Endothelial cell of umbilical vein (primary cell): ENCODE measurements at regions not wholly inside any gene's neighbourhood (a gene's known extent, or its start where the extent isn't known, plus 50 kb on each side); places are given as distances from the start of the nearest gene placed in this dataset.

ENCODE experiments used
- CTCF ChIP-seq, 2 donors: IDR thresholded peaks; 1 replicate in 1 of 2; 2 replicates in 1 of 2; pipeline ENCODE4 v1.5.1; 2011; ENCODE audit warnings: low read length in 2 of 2, mild to moderate bottlenecking in 2 of 2, moderate library complexity in 2 of 2, control low read depth in 1 of 2, inconsistent platforms in 1 of 2, low read depth in 1 of 2; ENCODE audit not compliant: insufficient read depth in 1 of 2; ENCODE audit errors: extremely low read depth in 1 of 2
- EZH2 ChIP-seq: IDR thresholded peaks from 2 replicates; pipeline ENCODE4 v1.6.1; 2012; ENCODE audit warnings: borderline replicate concordance, low read depth, mild to moderate bottlenecking, moderate library complexity, low read length, inconsistent platforms; ENCODE audit not compliant: severe bottlenecking
- FOS ChIP-seq: IDR thresholded peaks from 2 replicates; pipeline ENCODE4 v1.6.1; 2011; ENCODE audit warnings: mild to moderate bottlenecking, low read length, moderate library complexity, borderline replicate concordance; ENCODE audit not compliant: insufficient read depth
- JUN ChIP-seq: IDR thresholded peaks from 2 replicates; pipeline ENCODE4 v1.6.1; 2011; ENCODE audit warnings: borderline replicate concordance, low read depth; ENCODE audit not compliant: insufficient read length, insufficient read depth
- MAX ChIP-seq: IDR thresholded peaks from 2 replicates; pipeline ENCODE4 v1.6.1; 2011; ENCODE audit not compliant: insufficient read depth, insufficient read length
- MYC ChIP-seq: IDR thresholded peaks from one replicate; pipeline ENCODE4 v1.6.1; 2011; ENCODE audit warnings: mild to moderate bottlenecking, low read depth, low read length
- POLR2A ChIP-seq: IDR thresholded peaks from 2 replicates; pipeline ENCODE4 v1.6.1; 2012; ENCODE audit warnings: low read depth, mild to moderate bottlenecking, control low read depth, low read length
- POLR2AphosphoS5 ChIP-seq: IDR thresholded peaks from 2 replicates; pipeline ENCODE4 v1.6.1; 2012; ENCODE audit warnings: low read depth, mild to moderate bottlenecking, control low read depth, low read length, moderate library complexity; ENCODE audit not compliant: insufficient read depth

GRCh38 chr2:163541943-163542342 is 193.9 kb downstream of the FIGN start:
- no peak for TF ChIP-seq CTCF (IDR thresholded peaks at IDR 0.05; ENCODE audit: extremely low read depth in 1 of 2, insufficient read depth in 1 of 2, low read depth in 1 of 2, low read length in 2 of 2)
- TF ChIP-seq POLR2A, result no peak
- no peak for TF ChIP-seq POLR2AphosphoS5
- no peak for TF ChIP-seq EZH2
- TF ChIP-seq MYC, result no peak
- no peak for TF ChIP-seq JUN
- no peak for TF ChIP-seq FOS
- TF ChIP-seq MAX, result no peak
